ENCODE measurements at regions not wholly inside any gene's neighbourhood (a gene's known extent, or its start where the extent isn't known, plus 50 kb on each side); places are given as distances from the start of the nearest gene placed in this dataset.

- Histone ChIP-seq H3K9me2 (ENCODE audit: insufficient read depth) (no peaks in the 10 kb centered on the region), H4K20me1 (replicated peaks; ENCODE audit: insufficient read depth) (no peaks in the 10 kb centered on the region), H3K79me2 (replicated peaks; ENCODE audit: insufficient read depth) (no peaks in the 10 kb centered on the region), H3K4me1 (ENCODE audit: insufficient read depth) (no peaks in the 10 kb centered on the region), H3K4me3 (no peak overlapping the region), H3K27me3 (ENCODE audit: insufficient read depth) (no peaks in the 10 kb centered on the region), H3K36me3 (ENCODE audit: insufficient read depth) (no peaks in the 10 kb centered on the region), H3K27ac (ENCODE audit: low read depth) (no peak overlapping the region), H2AFZ (no peak overlapping the region), H3F3A (replicated peaks; ENCODE audit: low read depth) (no peaks in the 10 kb centered on the region), H3K4me2 (no peak overlapping the region)
- no peaks in the 10 kb centered on the region for H3K36me3 Mint-ChIP-seq (ENCODE audit: low read depth)
- no peaks in the 10 kb centered on the region for H3K27me3 Mint-ChIP-seq (ENCODE audit: insufficient read depth, low read depth, poor library complexity)
- H3K4me1 Mint-ChIP-seq, result no peaks in the 10 kb centered on the region
- TF ChIP-seq JUNB (IDR thresholded peaks at IDR 0.05; ENCODE audit: unreplicated experiment) (no peak), EZH2phosphoT487 (IDR thresholded peaks at IDR 0.05; ENCODE audit: unreplicated experiment) (no peak), EZH2 (IDR thresholded peaks at IDR 0.05; ENCODE audit: low read depth, unreplicated experiment) (no peak), ZNF114 (CRISPR knock-in tag; IDR thresholded peaks at IDR 0.05) (no peak), CREB1 (CRISPR knock-in tag; IDR thresholded peaks at IDR 0.05; ENCODE audit: low read depth) (no peak), NANOG (IDR thresholded peaks at IDR 0.05; ENCODE audit: borderline replicate concordance) (no peak), POLR2AphosphoS5 (IDR thresholded peaks at IDR 0.05; ENCODE audit: low read depth) (no peak), ZNF331 (CRISPR knock-in tag; IDR thresholded peaks at IDR 0.05; ENCODE audit: low read depth) (no peak), STAT1 (IDR thresholded peaks at IDR 0.05; ENCODE audit: unreplicated experiment) (no peak), CTCF (conservative IDR thresholded peaks at IDR 0.05; ENCODE audit: low read depth in 2 of 2) (no peak)
- TF ChIP-seq, protein P1, sequence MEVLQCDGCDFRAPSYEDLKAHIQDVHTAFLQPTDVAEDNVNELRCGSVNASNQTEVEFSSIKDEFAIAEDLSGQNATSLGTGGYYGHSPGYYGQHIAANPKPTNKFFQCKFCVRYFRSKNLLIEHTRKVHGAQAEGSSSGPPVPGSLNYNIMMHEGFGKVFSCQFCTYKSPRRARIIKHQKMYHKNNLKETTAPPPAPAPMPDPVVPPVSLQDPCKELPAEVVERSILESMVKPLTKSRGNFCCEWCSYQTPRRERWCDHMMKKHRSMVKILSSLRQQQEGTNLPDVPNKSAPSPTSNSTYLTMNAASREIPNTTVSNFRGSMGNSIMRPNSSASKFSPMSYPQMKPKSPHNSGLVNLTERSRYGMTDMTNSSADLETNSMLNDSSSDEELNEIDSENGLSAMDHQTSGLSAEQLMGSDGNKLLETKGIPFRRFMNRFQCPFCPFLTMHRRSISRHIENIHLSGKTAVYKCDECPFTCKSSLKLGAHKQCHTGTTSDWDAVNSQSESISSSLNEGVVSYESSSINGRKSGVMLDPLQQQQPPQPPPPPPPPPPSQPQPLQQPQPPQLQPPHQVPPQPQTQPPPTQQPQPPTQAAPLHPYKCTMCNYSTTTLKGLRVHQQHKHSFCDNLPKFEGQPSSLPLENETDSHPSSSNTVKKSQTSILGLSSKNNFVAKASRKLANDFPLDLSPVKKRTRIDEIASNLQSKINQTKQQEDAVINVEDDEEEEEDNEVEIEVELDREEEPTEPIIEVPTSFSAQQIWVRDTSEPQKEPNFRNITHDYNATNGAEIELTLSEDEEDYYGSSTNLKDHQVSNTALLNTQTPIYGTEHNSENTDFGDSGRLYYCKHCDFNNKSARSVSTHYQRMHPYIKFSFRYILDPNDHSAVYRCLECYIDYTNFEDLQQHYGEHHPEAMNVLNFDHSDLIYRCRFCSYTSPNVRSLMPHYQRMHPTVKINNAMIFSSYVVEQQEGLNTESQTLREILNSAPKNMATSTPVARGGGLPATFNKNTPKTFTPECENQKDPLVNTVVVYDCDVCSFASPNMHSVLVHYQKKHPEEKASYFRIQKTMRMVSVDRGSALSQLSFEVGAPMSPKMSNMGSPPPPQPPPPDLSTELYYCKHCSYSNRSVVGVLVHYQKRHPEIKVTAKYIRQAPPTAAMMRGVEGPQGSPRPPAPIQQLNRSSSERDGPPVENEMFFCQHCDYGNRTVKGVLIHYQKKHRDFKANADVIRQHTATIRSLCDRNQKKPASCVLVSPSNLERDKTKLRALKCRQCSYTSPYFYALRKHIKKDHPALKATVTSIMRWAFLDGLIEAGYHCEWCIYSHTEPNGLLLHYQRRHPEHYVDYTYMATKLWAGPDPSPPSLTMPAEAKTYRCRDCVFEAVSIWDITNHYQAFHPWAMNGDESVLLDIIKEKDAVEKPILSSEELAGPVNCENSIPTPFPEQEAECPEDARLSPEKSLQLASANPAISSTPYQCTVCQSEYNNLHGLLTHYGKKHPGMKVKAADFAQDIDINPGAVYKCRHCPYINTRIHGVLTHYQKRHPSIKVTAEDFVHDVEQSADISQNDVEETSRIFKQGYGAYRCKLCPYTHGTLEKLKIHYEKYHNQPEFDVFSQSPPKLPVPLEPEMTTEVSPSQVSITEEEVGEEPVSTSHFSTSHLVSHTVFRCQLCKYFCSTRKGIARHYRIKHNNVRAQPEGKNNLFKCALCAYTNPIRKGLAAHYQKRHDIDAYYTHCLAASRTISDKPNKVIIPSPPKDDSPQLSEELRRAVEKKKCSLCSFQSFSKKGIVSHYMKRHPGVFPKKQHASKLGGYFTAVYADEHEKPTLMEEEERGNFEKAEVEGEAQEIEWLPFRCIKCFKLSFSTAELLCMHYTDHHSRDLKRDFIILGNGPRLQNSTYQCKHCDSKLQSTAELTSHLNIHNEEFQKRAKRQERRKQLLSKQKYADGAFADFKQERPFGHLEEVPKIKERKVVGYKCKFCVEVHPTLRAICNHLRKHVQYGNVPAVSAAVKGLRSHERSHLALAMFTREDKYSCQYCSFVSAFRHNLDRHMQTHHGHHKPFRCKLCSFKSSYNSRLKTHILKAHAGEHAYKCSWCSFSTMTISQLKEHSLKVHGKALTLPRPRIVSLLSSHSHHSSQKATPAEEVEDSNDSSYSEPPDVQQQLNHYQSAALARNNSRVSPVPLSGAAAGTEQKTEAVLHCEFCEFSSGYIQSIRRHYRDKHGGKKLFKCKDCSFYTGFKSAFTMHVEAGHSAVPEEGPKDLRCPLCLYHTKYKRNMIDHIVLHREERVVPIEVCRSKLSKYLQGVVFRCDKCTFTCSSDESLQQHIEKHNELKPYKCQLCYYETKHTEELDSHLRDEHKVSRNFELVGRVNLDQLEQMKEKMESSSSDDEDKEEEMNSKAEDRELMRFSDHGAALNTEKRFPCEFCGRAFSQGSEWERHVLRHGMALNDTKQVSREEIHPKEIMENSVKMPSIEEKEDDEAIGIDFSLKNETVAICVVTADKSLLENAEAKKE (CRISPR knock-in tag; IDR thresholded peaks at IDR 0.05), result no peak
- TF ChIP-seq, protein P2, sequence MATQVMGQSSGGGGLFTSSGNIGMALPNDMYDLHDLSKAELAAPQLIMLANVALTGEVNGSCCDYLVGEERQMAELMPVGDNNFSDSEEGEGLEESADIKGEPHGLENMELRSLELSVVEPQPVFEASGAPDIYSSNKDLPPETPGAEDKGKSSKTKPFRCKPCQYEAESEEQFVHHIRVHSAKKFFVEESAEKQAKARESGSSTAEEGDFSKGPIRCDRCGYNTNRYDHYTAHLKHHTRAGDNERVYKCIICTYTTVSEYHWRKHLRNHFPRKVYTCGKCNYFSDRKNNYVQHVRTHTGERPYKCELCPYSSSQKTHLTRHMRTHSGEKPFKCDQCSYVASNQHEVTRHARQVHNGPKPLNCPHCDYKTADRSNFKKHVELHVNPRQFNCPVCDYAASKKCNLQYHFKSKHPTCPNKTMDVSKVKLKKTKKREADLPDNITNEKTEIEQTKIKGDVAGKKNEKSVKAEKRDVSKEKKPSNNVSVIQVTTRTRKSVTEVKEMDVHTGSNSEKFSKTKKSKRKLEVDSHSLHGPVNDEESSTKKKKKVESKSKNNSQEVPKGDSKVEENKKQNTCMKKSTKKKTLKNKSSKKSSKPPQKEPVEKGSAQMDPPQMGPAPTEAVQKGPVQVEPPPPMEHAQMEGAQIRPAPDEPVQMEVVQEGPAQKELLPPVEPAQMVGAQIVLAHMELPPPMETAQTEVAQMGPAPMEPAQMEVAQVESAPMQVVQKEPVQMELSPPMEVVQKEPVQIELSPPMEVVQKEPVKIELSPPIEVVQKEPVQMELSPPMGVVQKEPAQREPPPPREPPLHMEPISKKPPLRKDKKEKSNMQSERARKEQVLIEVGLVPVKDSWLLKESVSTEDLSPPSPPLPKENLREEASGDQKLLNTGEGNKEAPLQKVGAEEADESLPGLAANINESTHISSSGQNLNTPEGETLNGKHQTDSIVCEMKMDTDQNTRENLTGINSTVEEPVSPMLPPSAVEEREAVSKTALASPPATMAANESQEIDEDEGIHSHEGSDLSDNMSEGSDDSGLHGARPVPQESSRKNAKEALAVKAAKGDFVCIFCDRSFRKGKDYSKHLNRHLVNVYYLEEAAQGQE (IDR thresholded peaks at IDR 0.05; ENCODE audit: unreplicated experiment), result no peak
- TF ChIP-seq, protein P3, sequence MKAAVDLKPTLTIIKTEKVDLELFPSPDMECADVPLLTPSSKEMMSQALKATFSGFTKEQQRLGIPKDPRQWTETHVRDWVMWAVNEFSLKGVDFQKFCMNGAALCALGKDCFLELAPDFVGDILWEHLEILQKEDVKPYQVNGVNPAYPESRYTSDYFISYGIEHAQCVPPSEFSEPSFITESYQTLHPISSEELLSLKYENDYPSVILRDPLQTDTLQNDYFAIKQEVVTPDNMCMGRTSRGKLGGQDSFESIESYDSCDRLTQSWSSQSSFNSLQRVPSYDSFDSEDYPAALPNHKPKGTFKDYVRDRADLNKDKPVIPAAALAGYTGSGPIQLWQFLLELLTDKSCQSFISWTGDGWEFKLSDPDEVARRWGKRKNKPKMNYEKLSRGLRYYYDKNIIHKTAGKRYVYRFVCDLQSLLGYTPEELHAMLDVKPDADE (IDR thresholded peaks at IDR 0.05), result no peak
- H3K27ac Mint-ChIP-seq, result no peak overlapping the region
- ATAC-seq (no peak), DNase-seq (ENCODE audit: low spot score) (no peak)
- no peak overlapping the region for H3K4me3 Mint-ChIP-seq
- no peaks in the 10 kb centered on the region for H3K9me3 Mint-ChIP-seq
These were observed 194.3 kb upstream of the PACRGL start for GRCh38 chr4:20505927-20506326.

Measured in GM23338 (cell line).